OCI-LY3 (cell line): ENCODE measurements at regions not wholly inside any gene's neighbourhood (a gene's known extent, or its start where the extent isn't known, plus 50 kb on each side); places are given as distances from the start of the nearest gene placed in this dataset.

ENCODE experiments used
- CTCF ChIP-seq: fragments of 200-600, 300-600 bp; sonication (generic); IDR thresholded peaks from 2 replicates; pipeline ENCODE4 v1.5.1; 2014; ENCODE audit warnings: antibody characterized with exemption, low read length, low read depth
- EZH2phosphoT487 ChIP-seq: fragments of 200-600 bp; shearing (Covaris generic); IDR thresholded peaks from 2 replicates; pipeline ENCODE4 v1.6.1; 2018; ENCODE audit warnings: antibody characterized with exemption, mixed run types, low read depth

- TF ChIP-seq CTCF (no peak), EZH2phosphoT487 (no peak)
Measured at GRCh38 chr12:71057330-71057729, 100.5 kb downstream of the TSPAN8 start.
